ENCODE measurements at regions not wholly inside any gene's neighbourhood (a gene's known extent, or its start where the extent isn't known, plus 50 kb on each side); places are given as distances from the start of the nearest gene placed in this dataset.

DNA sequence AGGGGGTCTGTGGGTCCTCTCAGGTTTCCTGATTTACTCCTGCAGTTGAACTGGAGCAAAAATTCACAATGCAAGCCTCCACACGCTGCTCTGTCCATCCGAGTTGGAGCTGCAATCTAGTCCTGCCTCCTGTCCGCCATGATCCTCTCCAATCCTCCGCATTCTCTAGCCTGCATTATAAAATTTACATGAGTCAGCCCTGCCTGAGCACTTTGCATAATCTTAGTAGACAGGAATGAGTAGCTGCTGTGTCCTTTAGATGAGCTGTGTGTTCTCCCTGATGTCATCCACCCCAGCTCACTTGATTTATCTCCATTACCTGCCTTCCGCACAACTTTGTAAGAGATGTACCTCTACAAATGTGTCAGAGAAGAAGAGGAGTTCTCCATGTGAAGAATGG is 355.6 kb downstream of the STK39 start:
- no peak overlapping the region for H3K27ac Mint-ChIP-seq
- Histone ChIP-seq H3K36me3 (replicated peaks in 1 of 2; ENCODE audit: control insufficient read depth in 1 of 2, insufficient read depth in 2 of 2, low read length in 2 of 2) (no peaks in the 10 kb centered on the region), H3K27me3 (ENCODE audit: control insufficient read depth in 2 of 2, insufficient read depth in 2 of 2, low read length in 2 of 2) (no peaks in the 10 kb centered on the region), H3K4me3 (replicated peaks in 1 of 3; ENCODE audit: low read depth in 2 of 3, low read length in 3 of 3) (no peak overlapping the region), H4K20me1 (ENCODE audit: insufficient read depth, low read length) (no peaks in the 10 kb centered on the region), H3K4me2 (replicated peaks; ENCODE audit: extremely low read depth, low read length, poor library complexity, severe bottlenecking) (no peak overlapping the region), H2AFZ (ENCODE audit: insufficient read depth, low read depth, low read length, poor library complexity, severe bottlenecking) (no peak overlapping the region), H3K9me3 (replicated peaks in 1 of 2; ENCODE audit: control insufficient read depth in 1 of 2, insufficient read depth in 1 of 2, low read length in 2 of 2) (peaks cover 6 to 18% of the 10 kb centered on the region in 2 donors), H3K27ac (ENCODE audit: low read depth in 1 of 2, low read length in 2 of 2) (no peak overlapping the region), H3K9ac (ENCODE audit: insufficient read depth, low read length, poor library complexity, severe bottlenecking) (no peak overlapping the region), H3K4me1 (ENCODE audit: control insufficient read depth in 1 of 2, insufficient read depth in 2 of 2, low read length in 2 of 2) (no peaks in the 10 kb centered on the region), H3K79me2 (ENCODE audit: insufficient read depth, low read length) (no peaks in the 10 kb centered on the region)
- H3K36me3 Mint-ChIP-seq, result no peaks in the 10 kb centered on the region
- peaks cover 17 to 25% (median 19%) of the 10 kb centered on the region in 7 donors for H3K9me3 Mint-ChIP-seq
- TF ChIP-seq, protein P1, sequence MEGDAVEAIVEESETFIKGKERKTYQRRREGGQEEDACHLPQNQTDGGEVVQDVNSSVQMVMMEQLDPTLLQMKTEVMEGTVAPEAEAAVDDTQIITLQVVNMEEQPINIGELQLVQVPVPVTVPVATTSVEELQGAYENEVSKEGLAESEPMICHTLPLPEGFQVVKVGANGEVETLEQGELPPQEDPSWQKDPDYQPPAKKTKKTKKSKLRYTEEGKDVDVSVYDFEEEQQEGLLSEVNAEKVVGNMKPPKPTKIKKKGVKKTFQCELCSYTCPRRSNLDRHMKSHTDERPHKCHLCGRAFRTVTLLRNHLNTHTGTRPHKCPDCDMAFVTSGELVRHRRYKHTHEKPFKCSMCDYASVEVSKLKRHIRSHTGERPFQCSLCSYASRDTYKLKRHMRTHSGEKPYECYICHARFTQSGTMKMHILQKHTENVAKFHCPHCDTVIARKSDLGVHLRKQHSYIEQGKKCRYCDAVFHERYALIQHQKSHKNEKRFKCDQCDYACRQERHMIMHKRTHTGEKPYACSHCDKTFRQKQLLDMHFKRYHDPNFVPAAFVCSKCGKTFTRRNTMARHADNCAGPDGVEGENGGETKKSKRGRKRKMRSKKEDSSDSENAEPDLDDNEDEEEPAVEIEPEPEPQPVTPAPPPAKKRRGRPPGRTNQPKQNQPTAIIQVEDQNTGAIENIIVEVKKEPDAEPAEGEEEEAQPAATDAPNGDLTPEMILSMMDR (IDR thresholded peaks at IDR 0.05), result no peak
- no peak for DNase-seq
- WGBS (ENCODE audit: insufficient coverage), result 92% methylated on average over 4 of the region's 5 CpGs
- intact Hi-C loops (cut with micrococcal nuclease), result no loop called here
- H3K4me3 Mint-ChIP-seq, result no peak overlapping the region
- no peaks in the 10 kb centered on the region for H3K4me1 Mint-ChIP-seq
- H3K27me3 Mint-ChIP-seq (ENCODE audit: low read depth in 3 of 3), result peaks cover 0 to 6% (median 3%) of the 10 kb centered on the region in 3 donors

DNA sequence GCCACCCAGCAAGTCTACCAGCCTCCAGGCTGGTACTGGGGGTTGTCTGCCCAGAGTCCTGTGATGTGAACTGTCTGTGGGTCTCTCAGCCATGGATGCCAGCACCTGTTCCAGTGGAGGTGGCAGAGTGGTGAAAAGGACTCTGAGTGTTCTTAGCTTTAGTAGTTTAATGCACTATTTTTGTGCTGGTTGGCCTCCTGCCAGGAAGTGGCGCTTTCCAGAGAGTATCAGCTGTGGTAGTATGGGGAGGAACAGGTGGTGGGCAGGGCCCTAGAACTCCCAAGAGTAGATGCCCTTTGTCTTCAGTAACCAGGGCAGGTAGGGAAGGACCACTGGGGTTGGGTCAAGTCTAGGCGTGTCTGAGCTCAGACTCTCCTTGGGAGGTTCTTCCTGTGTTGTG is 356.7 kb downstream of the STK39 start:
- TF ChIP-seq, protein P1 (IDR thresholded peaks at IDR 0.05), result no peak
- Histone ChIP-seq H3K9ac (ENCODE audit: insufficient read depth, low read length, poor library complexity, severe bottlenecking) (no peak overlapping the region), H2AFZ (ENCODE audit: insufficient read depth, low read depth, low read length, poor library complexity, severe bottlenecking) (no peak overlapping the region), H3K79me2 (ENCODE audit: insufficient read depth, low read length) (no peaks in the 10 kb centered on the region), H3K27me3 (ENCODE audit: control insufficient read depth in 2 of 2, insufficient read depth in 2 of 2, low read length in 2 of 2) (no peaks in the 10 kb centered on the region), H3K27ac (ENCODE audit: low read depth in 1 of 2, low read length in 2 of 2) (no peak overlapping the region), H4K20me1 (ENCODE audit: insufficient read depth, low read length) (no peaks in the 10 kb centered on the region), H3K4me2 (replicated peaks; ENCODE audit: extremely low read depth, low read length, poor library complexity, severe bottlenecking) (no peak overlapping the region), H3K36me3 (replicated peaks in 1 of 2; ENCODE audit: control insufficient read depth in 1 of 2, insufficient read depth in 2 of 2, low read length in 2 of 2) (no peaks in the 10 kb centered on the region), H3K9me3 (replicated peaks in 1 of 2; ENCODE audit: control insufficient read depth in 1 of 2, insufficient read depth in 1 of 2, low read length in 2 of 2) (peaks cover 6 to 18% of the 10 kb centered on the region in 2 donors), H3K4me1 (ENCODE audit: control insufficient read depth in 1 of 2, insufficient read depth in 2 of 2, low read length in 2 of 2) (no peaks in the 10 kb centered on the region), H3K4me3 (replicated peaks in 1 of 3; ENCODE audit: low read depth in 2 of 3, low read length in 3 of 3) (no peak overlapping the region)
- H3K27ac Mint-ChIP-seq, result peak overlapping the region in 1 of 7 donors; percentile 19
- peaks cover 0 to 8% (median 3%) of the 10 kb centered on the region in 3 donors for H3K27me3 Mint-ChIP-seq (ENCODE audit: low read depth in 3 of 3)
- no peaks in the 10 kb centered on the region for H3K4me1 Mint-ChIP-seq
- WGBS (ENCODE audit: insufficient coverage), result 97% methylated on average over 2 of the region's 2 CpGs
- DNase-seq, result no peak
- H3K36me3 Mint-ChIP-seq, result no peaks in the 10 kb centered on the region
- intact Hi-C loops (cut with micrococcal nuclease), result no loop called here
- peaks cover 14 to 25% (median 16%) of the 10 kb centered on the region in 7 donors for H3K9me3 Mint-ChIP-seq
- H3K4me3 Mint-ChIP-seq, result no peak overlapping the region

Measured in CD14-positive monocyte (primary cell).